ENCODE measurements at regions not wholly inside any gene's neighbourhood (a gene's known extent, or its start where the extent isn't known, plus 50 kb on each side); places are given as distances from the start of the nearest gene placed in this dataset.
A peak's percentile ranks its signal among the peaks of the same experiment; 100 is the strongest.

DNA sequence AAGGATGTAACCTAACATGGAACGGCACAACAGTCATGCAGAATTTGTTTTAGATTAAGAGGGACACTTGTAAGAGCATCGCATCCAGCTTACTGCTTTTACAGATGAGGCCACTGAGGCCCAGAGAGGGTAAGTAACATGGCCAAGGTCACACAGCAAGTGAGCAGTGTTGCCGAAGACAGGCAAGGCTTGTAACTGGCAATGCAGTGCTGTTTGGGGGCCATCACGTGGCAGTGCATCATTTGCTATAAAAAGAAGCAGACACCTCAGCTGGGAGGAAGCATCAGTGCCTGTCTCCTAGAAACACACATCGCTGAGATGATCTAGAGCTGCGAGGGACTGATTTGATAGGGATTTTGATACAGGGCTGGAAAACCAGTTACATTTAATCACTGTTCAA is 108.2 kb upstream of the PROK2 start:
- no peaks in the 10 kb centered on the region for H3K36me3 ChIP-seq (ENCODE audit: control insufficient read depth in 2 of 4, insufficient read depth in 4 of 4, low read length in 3 of 4)
- H3K23ac ChIP-seq (ENCODE audit: insufficient read length), result no peak overlapping the region
- peak overlapping the region; percentile 45; the same call in 1 of the 2 replicates for H2BK12ac ChIP-seq (ENCODE audit: low read depth, low read length)
- no peaks in the 10 kb centered on the region for H3K27me3 ChIP-seq (replicated peaks in 1 of 4; ENCODE audit: control insufficient read depth in 3 of 4, extremely low read depth in 1 of 4, insufficient read depth in 3 of 4, low read length in 3 of 4)
- no peaks in the 10 kb centered on the region for H3K79me1 ChIP-seq (ENCODE audit: low read depth, low read length)
- H2BK5ac ChIP-seq (ENCODE audit: low read depth, low read length), result no peak overlapping the region
- no peak overlapping the region for H2BK15ac ChIP-seq (ENCODE audit: low read length)
- H3K4me2 ChIP-seq (ENCODE audit: insufficient read depth in 1 of 2, low read depth in 2 of 2, low read length in 2 of 2), result no peak overlapping the region
- H3K9ac ChIP-seq (replicated peaks in 1 of 4; ENCODE audit: extremely low read depth in 1 of 4, low read depth in 3 of 4, low read length in 3 of 4), result no peak overlapping the region
- no peak overlapping the region for H2AK5ac ChIP-seq (ENCODE audit: low read depth, low read length)
- H4K8ac ChIP-seq (ENCODE audit: extremely low read depth, insufficient read depth, low read length), result no peak overlapping the region
- no peak overlapping the region for H3K56ac ChIP-seq (replicated peaks; ENCODE audit: insufficient read length, low read depth, low read length)
- no peaks in the 10 kb centered on the region for H3K9me3 ChIP-seq (ENCODE audit: insufficient read depth in 2 of 2, low read depth in 1 of 2, low read length in 1 of 2)
- WGBS, 2 experiments (ENCODE audit: extremely low coverage in 1 of 2, insufficient coverage in 1 of 2, insufficient read length in 1 of 2, insufficient replicate concordance in 2 of 2, low coverage in 1 of 2, low lambda C conversion rate in 2 of 2, missing lambda C conversion rate in 1 of 2), result 89% methylated on average over 6 of the region's 6 CpGs; no CpG with 5 or more reads in 1 of the 2 experiments
- no peak overlapping the region for H4K5ac ChIP-seq (ENCODE audit: insufficient read length, low read depth, low read length)
- H4K20me1 ChIP-seq (replicated peaks in 1 of 2; ENCODE audit: control insufficient read depth in 1 of 2, insufficient read depth in 2 of 2, low read length in 2 of 2), result no peaks in the 10 kb centered on the region
- no peak overlapping the region for H4K91ac ChIP-seq (replicated peaks; ENCODE audit: insufficient read length, low read length)
- H3K79me2 ChIP-seq (ENCODE audit: control insufficient read depth in 1 of 2, insufficient read depth in 2 of 2, low read length in 2 of 2), result no peaks in the 10 kb centered on the region
- FAIRE-seq (no peak), DNase-seq (ENCODE audit: low read depth in 1 of 2, low spot score in 2 of 2) (no peak)
- no peak overlapping the region for H3K14ac ChIP-seq (ENCODE audit: insufficient read length)
- H3K4me1 ChIP-seq (replicated peaks in 1 of 4; ENCODE audit: control insufficient read depth in 3 of 4, insufficient read depth in 4 of 4, low read length in 3 of 4), result peaks cover 3 to 7% (median 5%) of the 10 kb centered on the region in 4 experiments; a peak in 4 of 7 replicates
- no peak overlapping the region for H2AFZ ChIP-seq (ENCODE audit: low read length)
- POLR2A ChIA-PET (ENCODE audit: partially characterized antibody), result no interaction called here
- no peak overlapping the region for H3K27ac ChIP-seq (ENCODE audit: low read depth, low read length)
- no peak overlapping the region for H2BK120ac ChIP-seq (replicated peaks; ENCODE audit: low read depth, low read length)
- H3K4ac ChIP-seq (replicated peaks; ENCODE audit: insufficient read length, low read depth, low read length), result no peak overlapping the region
- H3K4me3 ChIP-seq (ENCODE audit: extremely low read depth in 1 of 4, insufficient read depth in 2 of 4, low read depth in 3 of 4, low read length in 4 of 4), result no peak overlapping the region
- no peak overlapping the region for H2BK20ac ChIP-seq (ENCODE audit: low read length)
- TF ChIP-seq KDM1A (IDR thresholded peaks at IDR 0.05; ENCODE audit: borderline replicate concordance, low read length) (peak; percentile 89), CHD2 (IDR thresholded peaks at IDR 0.05; ENCODE audit: low read length) (no peak)
- no peaks in the 10 kb centered on the region for H3K23me2 ChIP-seq (ENCODE audit: low read depth, low read length)
- no peak overlapping the region for H3K18ac ChIP-seq (ENCODE audit: extremely low read depth, low read length)
- CTCF ChIA-PET (ENCODE audit: partially characterized antibody), result interaction anchor here (0.7 to 1.6 kb wide), 4 partner anchors 14 to 163 kb away, joined by 3 read pairs; no protein-coding TSS in a partner anchor

All from H1 (cell line).